Keratinocyte (primary cell): ENCODE measurements at regions not wholly inside any gene's neighbourhood (a gene's known extent, or its start where the extent isn't known, plus 50 kb on each side); places are given as distances from the start of the nearest gene placed in this dataset.

Experiments
- CTCF ChIP-seq, 3 experiments: IDR thresholded peaks in 1 of 3; conservative IDR thresholded peaks in 1 of 3; optimal IDR thresholded peaks in 1 of 3; 2 replicates in 2 of 3; 3 replicates in 1 of 3; pipeline versions ENCODE3 to v1.5.1; 2011; ENCODE audit warnings: low read length in 3 of 3, mild to moderate bottlenecking in 3 of 3, moderate library complexity in 2 of 3, control low read depth in 1 of 3, inconsistent platforms in 1 of 3; ENCODE audit not compliant: insufficient read depth in 2 of 3; ENCODE audit errors: extremely low read depth in 1 of 3
- EZH2 ChIP-seq: IDR thresholded peaks from one replicate; pipeline ENCODE4 v1.6.1; 2012; ENCODE audit warnings: inconsistent platforms, mild to moderate bottlenecking, low read length, moderate library complexity

- no peak for TF ChIP-seq CTCF (optimal IDR thresholded peaks at IDR 0.05 in 1 of 3, IDR thresholded peaks at IDR 0.05 in 1 of 3, conservative IDR thresholded peaks at IDR 0.05 in 1 of 3; ENCODE audit: extremely low read depth in 1 of 3, insufficient read depth in 2 of 3, low read length in 3 of 3)
- TF ChIP-seq EZH2, result no peak
Observed at GRCh38 chr5:50905996-50906570, 239.6 kb downstream of the PARP8 start.
